ENCODE measurements at regions not wholly inside any gene's neighbourhood (a gene's known extent, or its start where the extent isn't known, plus 50 kb on each side); places are given as distances from the start of the nearest gene placed in this dataset.

- Histone ChIP-seq H3K27me3 (replicated peaks; ENCODE audit: control insufficient read depth, insufficient read depth, low read length) (no peaks in the 10 kb centered on the region), H3K4me3 (ENCODE audit: low read depth, low read length) (no peak overlapping the region), H3K4me1 (0 out of 2 replicates have a peak, but pooled peaks cover 3% of the 10 kb centered on the region), H3K9me3 (no peaks in the 10 kb centered on the region), H3K36me3 (ENCODE audit: control insufficient read depth, insufficient read depth, low read length) (no peaks in the 10 kb centered on the region)
- TF ChIP-seq, protein P1, sequence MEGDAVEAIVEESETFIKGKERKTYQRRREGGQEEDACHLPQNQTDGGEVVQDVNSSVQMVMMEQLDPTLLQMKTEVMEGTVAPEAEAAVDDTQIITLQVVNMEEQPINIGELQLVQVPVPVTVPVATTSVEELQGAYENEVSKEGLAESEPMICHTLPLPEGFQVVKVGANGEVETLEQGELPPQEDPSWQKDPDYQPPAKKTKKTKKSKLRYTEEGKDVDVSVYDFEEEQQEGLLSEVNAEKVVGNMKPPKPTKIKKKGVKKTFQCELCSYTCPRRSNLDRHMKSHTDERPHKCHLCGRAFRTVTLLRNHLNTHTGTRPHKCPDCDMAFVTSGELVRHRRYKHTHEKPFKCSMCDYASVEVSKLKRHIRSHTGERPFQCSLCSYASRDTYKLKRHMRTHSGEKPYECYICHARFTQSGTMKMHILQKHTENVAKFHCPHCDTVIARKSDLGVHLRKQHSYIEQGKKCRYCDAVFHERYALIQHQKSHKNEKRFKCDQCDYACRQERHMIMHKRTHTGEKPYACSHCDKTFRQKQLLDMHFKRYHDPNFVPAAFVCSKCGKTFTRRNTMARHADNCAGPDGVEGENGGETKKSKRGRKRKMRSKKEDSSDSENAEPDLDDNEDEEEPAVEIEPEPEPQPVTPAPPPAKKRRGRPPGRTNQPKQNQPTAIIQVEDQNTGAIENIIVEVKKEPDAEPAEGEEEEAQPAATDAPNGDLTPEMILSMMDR (IDR thresholded peaks at IDR 0.05; ENCODE audit: insufficient read depth in 1 of 2, low read depth in 1 of 2, low read length in 1 of 2, severe bottlenecking in 1 of 2, unreplicated experiment in 1 of 2): no peak
- Mint-ChIP-seq H3K9me3 (ENCODE audit: unreplicated experiment) (peaks cover 50% of the 10 kb centered on the region), H3K36me3 (ENCODE audit: insufficient read depth, unreplicated experiment) (no peaks in the 10 kb centered on the region), H3K27me3 (ENCODE audit: insufficient read depth, unreplicated experiment) (no peaks in the 10 kb centered on the region), H3K4me1 (ENCODE audit: low read depth, unreplicated experiment) (no peaks in the 10 kb centered on the region), H3K4me3 (ENCODE audit: unreplicated experiment) (no peak overlapping the region), H3K27ac (ENCODE audit: unreplicated experiment) (no peak overlapping the region)
- CTCF ChIA-PET: no interaction called here
- intact Hi-C loops (cut with micrococcal nuclease; ENCODE audit: unreplicated experiment): no loop called here
- POLR2A ChIA-PET: no interaction called here
- no peak for DNase-seq
- no TSS peak for BruUV-seq (replicated peaks)
Observed at GRCh38 chr11:28770806-28771205, 662.6 kb downstream of the METTL15 start.

DNA sequence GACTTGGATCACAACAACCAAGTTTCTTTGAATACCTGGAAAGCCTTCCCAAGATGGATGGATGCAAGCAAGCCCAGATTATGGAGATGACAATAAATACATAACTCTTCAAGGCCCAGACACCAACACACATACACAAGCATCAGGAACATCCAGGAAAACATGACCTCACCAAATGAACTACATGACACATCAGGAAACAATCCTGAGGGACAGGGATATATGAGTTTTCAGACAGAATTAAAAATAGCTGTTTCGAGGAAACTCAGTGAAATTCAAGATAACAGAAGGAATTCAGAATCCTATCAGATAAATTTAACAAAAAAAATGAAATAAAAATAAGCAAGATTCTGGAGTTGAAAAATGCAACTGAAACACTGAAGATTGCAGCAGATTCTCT lies 659.4 kb downstream of the METTL15 start:
- no peaks in the 10 kb centered on the region for H3K27me3 ChIP-seq (replicated peaks; ENCODE audit: control insufficient read depth, insufficient read depth, low read length)
- Mint-ChIP-seq H3K9me3 (ENCODE audit: unreplicated experiment) (peaks cover 36% of the 10 kb centered on the region), H3K4me3 (ENCODE audit: unreplicated experiment) (no peak overlapping the region), H3K27me3 (ENCODE audit: insufficient read depth, unreplicated experiment) (no peaks in the 10 kb centered on the region), H3K4me1 (ENCODE audit: low read depth, unreplicated experiment) (no peaks in the 10 kb centered on the region), H3K36me3 (ENCODE audit: insufficient read depth, unreplicated experiment) (no peaks in the 10 kb centered on the region), H3K27ac (ENCODE audit: unreplicated experiment) (no peak overlapping the region)
- no peak overlapping the region for H3K4me3 ChIP-seq (ENCODE audit: low read depth, low read length)
- H3K9me3 ChIP-seq: no peaks in the 10 kb centered on the region
- 0 out of 2 replicates have a peak, but pooled peaks cover 3% of the 10 kb centered on the region for H3K4me1 ChIP-seq
- BruUV-seq (replicated peaks): no TSS peak
- intact Hi-C loops (cut with micrococcal nuclease; ENCODE audit: unreplicated experiment): no loop called here
- no peak for DNase-seq
- POLR2A ChIA-PET: no interaction called here
- TF ChIP-seq, protein P1 (IDR thresholded peaks at IDR 0.05; ENCODE audit: insufficient read depth in 1 of 2, low read depth in 1 of 2, low read length in 1 of 2, severe bottlenecking in 1 of 2, unreplicated experiment in 1 of 2): no peak
- CTCF ChIA-PET: no interaction called here
- H3K36me3 ChIP-seq (ENCODE audit: control insufficient read depth, insufficient read depth, low read length): no peaks in the 10 kb centered on the region

DNA sequence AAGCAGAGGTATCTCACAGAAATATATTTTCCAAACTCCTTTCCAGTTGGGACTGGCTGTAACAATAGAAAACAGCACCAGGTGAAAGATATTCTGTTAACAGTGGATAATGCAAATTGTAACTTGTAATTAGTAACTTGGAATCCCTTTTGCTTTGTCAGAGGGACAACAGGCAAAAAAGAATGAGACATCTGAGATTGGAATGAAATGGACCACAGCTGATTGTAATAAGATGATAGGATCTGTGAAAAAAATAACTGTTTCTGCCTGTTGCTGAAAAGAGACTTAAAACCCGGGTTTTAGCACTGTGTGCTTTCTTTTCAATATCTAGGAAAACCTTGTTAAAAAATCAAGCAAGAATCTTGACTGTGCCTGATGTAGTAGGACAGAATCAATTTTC lies 655.7 kb downstream of the METTL15 start:
- Histone ChIP-seq H3K4me3 (ENCODE audit: low read depth, low read length) (no peak overlapping the region), H3K9me3 (no peaks in the 10 kb centered on the region), H3K27me3 (replicated peaks; ENCODE audit: control insufficient read depth, insufficient read depth, low read length) (no peaks in the 10 kb centered on the region), H3K36me3 (ENCODE audit: control insufficient read depth, insufficient read depth, low read length) (no peaks in the 10 kb centered on the region), H3K4me1 (peaks cover 14% of the 10 kb centered on the region)
- intact Hi-C loops (cut with micrococcal nuclease; ENCODE audit: unreplicated experiment): no loop called here
- Mint-ChIP-seq H3K27ac (ENCODE audit: unreplicated experiment) (no peak overlapping the region), H3K4me1 (ENCODE audit: low read depth, unreplicated experiment) (peaks cover 9% of the 10 kb centered on the region), H3K4me3 (ENCODE audit: unreplicated experiment) (no peak overlapping the region), H3K9me3 (ENCODE audit: unreplicated experiment) (peaks cover 8% of the 10 kb centered on the region), H3K36me3 (ENCODE audit: insufficient read depth, unreplicated experiment) (peaks cover 6% of the 10 kb centered on the region), H3K27me3 (ENCODE audit: insufficient read depth, unreplicated experiment) (no peaks in the 10 kb centered on the region)
- no peak for DNase-seq
- TF ChIP-seq, protein P1 (IDR thresholded peaks at IDR 0.05; ENCODE audit: insufficient read depth in 1 of 2, low read depth in 1 of 2, low read length in 1 of 2, severe bottlenecking in 1 of 2, unreplicated experiment in 1 of 2): no peak
- CTCF ChIA-PET: no interaction called here
- POLR2A ChIA-PET: no interaction called here
- no TSS peak for BruUV-seq (replicated peaks)

All from Caco-2 (cell line).